ENCODE measurements at regions not wholly inside any gene's neighbourhood (a gene's known extent, or its start where the extent isn't known, plus 50 kb on each side); places are given as distances from the start of the nearest gene placed in this dataset.

GRCh38 chr5:101159006-101159405 is 255.9 kb upstream of the ST8SIA4 start:
- TF ChIP-seq, protein P1, sequence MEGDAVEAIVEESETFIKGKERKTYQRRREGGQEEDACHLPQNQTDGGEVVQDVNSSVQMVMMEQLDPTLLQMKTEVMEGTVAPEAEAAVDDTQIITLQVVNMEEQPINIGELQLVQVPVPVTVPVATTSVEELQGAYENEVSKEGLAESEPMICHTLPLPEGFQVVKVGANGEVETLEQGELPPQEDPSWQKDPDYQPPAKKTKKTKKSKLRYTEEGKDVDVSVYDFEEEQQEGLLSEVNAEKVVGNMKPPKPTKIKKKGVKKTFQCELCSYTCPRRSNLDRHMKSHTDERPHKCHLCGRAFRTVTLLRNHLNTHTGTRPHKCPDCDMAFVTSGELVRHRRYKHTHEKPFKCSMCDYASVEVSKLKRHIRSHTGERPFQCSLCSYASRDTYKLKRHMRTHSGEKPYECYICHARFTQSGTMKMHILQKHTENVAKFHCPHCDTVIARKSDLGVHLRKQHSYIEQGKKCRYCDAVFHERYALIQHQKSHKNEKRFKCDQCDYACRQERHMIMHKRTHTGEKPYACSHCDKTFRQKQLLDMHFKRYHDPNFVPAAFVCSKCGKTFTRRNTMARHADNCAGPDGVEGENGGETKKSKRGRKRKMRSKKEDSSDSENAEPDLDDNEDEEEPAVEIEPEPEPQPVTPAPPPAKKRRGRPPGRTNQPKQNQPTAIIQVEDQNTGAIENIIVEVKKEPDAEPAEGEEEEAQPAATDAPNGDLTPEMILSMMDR (IDR thresholded peaks at IDR 0.05) = no peak

- TF ChIP-seq, protein P1 (IDR thresholded peaks at IDR 0.05) = no peak
These were observed 250.4 kb upstream of the ST8SIA4 start for GRCh38 chr5:101153526-101153925.

DNA sequence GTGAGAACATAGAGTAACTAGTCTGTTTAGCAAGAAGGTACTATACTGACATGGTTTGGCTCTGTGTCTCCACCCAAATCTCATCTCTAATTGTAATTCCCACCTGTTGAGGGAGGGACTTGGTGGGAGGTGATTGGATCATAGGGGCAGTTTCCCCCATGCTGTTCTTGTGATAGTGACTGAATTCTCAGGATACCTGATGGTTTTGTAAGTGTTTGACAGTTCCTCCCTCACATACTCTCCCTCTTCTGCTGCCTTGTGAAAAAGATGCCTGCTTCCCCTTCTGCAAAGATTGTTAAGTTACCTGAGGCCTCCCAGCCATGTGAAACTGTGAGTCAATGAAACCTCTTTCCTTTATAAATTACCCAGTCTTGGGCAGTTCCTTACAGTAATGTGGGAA is 240.4 kb upstream of the ST8SIA4 start:
- TF ChIP-seq, protein P1 (IDR thresholded peaks at IDR 0.05) = no peak

DNA sequence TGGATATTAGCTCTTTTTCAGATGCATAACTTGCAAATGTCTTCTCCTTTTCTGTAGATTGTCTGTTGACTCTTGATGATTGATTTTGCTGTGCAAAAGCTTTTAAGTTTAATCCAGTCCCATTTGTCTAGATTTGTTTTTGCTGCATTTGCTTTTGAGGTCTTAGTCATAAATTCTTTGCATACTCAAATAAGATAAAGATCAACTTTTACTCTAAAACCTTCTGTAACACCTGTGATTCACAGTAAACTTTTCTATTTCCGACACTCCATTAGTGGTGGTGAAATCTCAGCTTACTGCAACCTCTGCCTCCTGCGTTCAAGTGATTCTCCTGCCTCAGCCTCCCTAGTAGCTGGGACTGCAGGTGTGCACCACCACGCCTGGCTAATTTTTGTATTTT is 239.0 kb upstream of the ST8SIA4 start:
- TF ChIP-seq, protein P1 (IDR thresholded peaks at IDR 0.05) = no peak

- TF ChIP-seq, protein P1 (IDR thresholded peaks at IDR 0.05) = no peak
These were observed 233.4 kb upstream of the ST8SIA4 start for GRCh38 chr5:101136454-101136853.

DNA sequence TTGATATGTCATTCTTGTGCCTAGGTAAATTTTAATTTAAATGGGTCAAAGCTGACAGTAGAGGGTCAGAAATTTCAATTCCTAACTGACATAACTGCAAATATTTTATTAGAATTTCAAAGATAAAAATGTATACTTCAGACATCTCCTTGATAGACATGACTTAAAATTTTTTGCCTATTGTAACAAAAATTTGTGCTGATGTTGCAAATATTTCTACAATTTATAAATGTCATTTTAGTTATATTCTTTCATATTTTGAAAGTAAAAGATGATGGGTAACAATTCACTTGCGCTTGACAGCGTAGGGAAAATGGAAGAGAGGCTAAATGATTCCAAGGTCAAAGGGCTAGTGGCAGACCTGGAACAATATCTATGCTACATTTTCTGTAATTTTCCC is 220.3 kb upstream of the ST8SIA4 start:
- TF ChIP-seq, protein P1 (IDR thresholded peaks at IDR 0.05) = no peak

- TF ChIP-seq, protein P1 (IDR thresholded peaks at IDR 0.05) = no peak
These were observed 209.6 kb upstream of the ST8SIA4 start for GRCh38 chr5:101112645-101113044.

DNA sequence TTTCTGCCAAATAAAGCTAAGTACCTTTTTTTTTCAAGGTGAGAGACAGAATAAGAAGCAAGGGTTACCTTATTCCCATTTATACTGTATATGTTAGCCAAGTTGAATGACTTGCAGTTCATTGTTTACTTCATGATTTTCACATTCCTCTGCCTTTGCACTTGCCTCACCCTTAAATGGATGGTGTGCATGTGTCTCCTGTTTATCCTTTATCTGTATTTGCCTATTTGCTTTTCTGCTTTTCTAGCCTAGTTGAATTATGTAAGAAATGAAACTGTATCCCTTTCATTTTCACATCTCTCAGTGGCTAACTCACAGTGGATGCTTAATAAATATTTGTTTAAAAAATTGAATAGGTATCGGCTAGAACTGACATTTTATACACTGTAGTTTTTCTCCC is 200.8 kb upstream of the ST8SIA4 start:
- TF ChIP-seq, protein P1 (IDR thresholded peaks at IDR 0.05) = no peak
